ENCODE measurements at regions not wholly inside any gene's neighbourhood (a gene's known extent, or its start where the extent isn't known, plus 50 kb on each side); places are given as distances from the start of the nearest gene placed in this dataset.

- ATAC-seq = no peak
- TF ChIP-seq CTCF (IDR thresholded peaks at IDR 0.05) = no peak
- WGBS, 2 donors (ENCODE audit: low coverage in 1 of 2) = 91% methylated on average over 2 of the region's 2 CpGs; no CpG with 5 or more reads in 1 of the 2 donors
- no peaks in the 10 kb centered on the region for H3K4me1 ChIP-seq
- H3K27ac ChIP-seq = no peak overlapping the region
- H3K27me3 ChIP-seq = no peaks in the 10 kb centered on the region
- H3K9me3 ChIP-seq = peaks cover 0 to 5% (median 0%) of the 10 kb centered on the region in 3 donors
- H3K4me3 ChIP-seq = no peak overlapping the region
- no peaks in the 10 kb centered on the region for H3K36me3 ChIP-seq
Measured at GRCh38 chr3:31048143-31048542, 153.7 kb upstream of the GADL1 start.

GRCh38 chr3:31050296-31050695 lies 155.8 kb upstream of the GADL1 start:
- ATAC-seq = no peak
- TF ChIP-seq EP300 (IDR thresholded peaks at IDR 0.05) (no peak), CTCF (IDR thresholded peaks at IDR 0.05) (no peak), POLR2A (IDR thresholded peaks at IDR 0.05) (no peak), POLR2AphosphoS5 (IDR thresholded peaks at IDR 0.05) (no peak)

GRCh38 chr3:31051226-31051625 lies 156.8 kb upstream of the GADL1 start:
- no peaks in the 10 kb centered on the region for H3K27me3 ChIP-seq
- no peaks in the 10 kb centered on the region for H3K9me3 ChIP-seq
- no peaks in the 10 kb centered on the region for H3K36me3 ChIP-seq
- H3K4me1 ChIP-seq = no peaks in the 10 kb centered on the region
- ATAC-seq = no peak
- no peak overlapping the region for H3K27ac ChIP-seq
- 60 to 100% methylated on average over 1 of the region's 1 CpG for WGBS, 2 donors (ENCODE audit: low coverage in 1 of 2)
- no peak overlapping the region for H3K4me3 ChIP-seq
- no peak for TF ChIP-seq POLR2A (IDR thresholded peaks at IDR 0.05)
- no peak for TF ChIP-seq POLR2AphosphoS5 (IDR thresholded peaks at IDR 0.05)
- no peak for TF ChIP-seq CTCF (IDR thresholded peaks at IDR 0.05)
- TF ChIP-seq EP300 (IDR thresholded peaks at IDR 0.05) = no peak

More at GRCh38 chr3:31050296-31050695, 155.8 kb upstream of the GADL1 start:
- Histone ChIP-seq H3K27me3 (no peaks in the 10 kb centered on the region), H3K9me3 (no peaks in the 10 kb centered on the region), H3K27ac (no peak overlapping the region), H3K36me3 (no peaks in the 10 kb centered on the region), H3K4me1 (no peaks in the 10 kb centered on the region), H3K4me3 (no peak overlapping the region)

- H3K9me3 ChIP-seq = no peaks in the 10 kb centered on the region
- WGBS, 2 donors (ENCODE audit: low coverage in 1 of 2) = 75 to 93% methylated on average over 1 of the region's 1 CpG
- H3K27me3 ChIP-seq = no peaks in the 10 kb centered on the region
- no peaks in the 10 kb centered on the region for H3K4me1 ChIP-seq
- no peak for TF ChIP-seq EP300 (IDR thresholded peaks at IDR 0.05)
- no peak for TF ChIP-seq POLR2A (IDR thresholded peaks at IDR 0.05)
- no peak for TF ChIP-seq POLR2AphosphoS5 (IDR thresholded peaks at IDR 0.05)
- TF ChIP-seq CTCF (IDR thresholded peaks at IDR 0.05) = no peak
- no peak for ATAC-seq
- H3K27ac ChIP-seq = no peak overlapping the region
- no peak overlapping the region for H3K4me3 ChIP-seq
- no peaks in the 10 kb centered on the region for H3K36me3 ChIP-seq
Measured at GRCh38 chr3:31053299-31053698, 158.8 kb upstream of the GADL1 start.

- ATAC-seq = no peak
- no peaks in the 10 kb centered on the region for H3K4me1 ChIP-seq
- 97 to 100% methylated on average over 3 to 5 of the region's 6 CpGs for whole genome bisulfite sequencing, 2 donors (ENCODE audit: low coverage in 1 of 2)
Measured at GRCh38 chr3:31054032-31054431, 159.6 kb upstream of the GADL1 start.

More at GRCh38 chr3:31054032-31054431, 159.6 kb upstream of the GADL1 start:
- Histone ChIP-seq H3K9me3 (peaks cover 0 to 3% (median 0%) of the 10 kb centered on the region in 3 donors), H3K4me3 (no peak overlapping the region), H3K27me3 (no peaks in the 10 kb centered on the region), H3K27ac (no peak overlapping the region), H3K36me3 (no peaks in the 10 kb centered on the region)
- TF ChIP-seq POLR2A (IDR thresholded peaks at IDR 0.05) = no peak
- no peak for TF ChIP-seq POLR2AphosphoS5 (IDR thresholded peaks at IDR 0.05)
- TF ChIP-seq CTCF (IDR thresholded peaks at IDR 0.05) = no peak
- TF ChIP-seq EP300 (IDR thresholded peaks at IDR 0.05) = no peak
